Liver (tissue), 3 donors: ENCODE measurements at regions not wholly inside any gene's neighbourhood (a gene's known extent, or its start where the extent isn't known, plus 50 kb on each side); places are given as distances from the start of the nearest gene placed in this dataset.

Experiments used
- FOXA1 ChIP-seq: IDR thresholded peaks from 2 replicates; pipeline ENCODE4 v1.6.1; 2016; ENCODE audit warnings: antibody characterized with exemption
- GABPA ChIP-seq, 2 donors: IDR thresholded peaks in 1 of 2; conservative IDR thresholded peaks in 1 of 2; 2 replicates each; pipeline ENCODE4 v1.6.1; 2016; ENCODE audit warnings: antibody characterized with exemption in 2 of 2, mild to moderate bottlenecking in 1 of 2, moderate library complexity in 1 of 2
- JUND ChIP-seq, 2 donors: IDR thresholded peaks; 2 replicates each; pipeline ENCODE4 v1.6.1; 2016; ENCODE audit warnings: antibody characterized with exemption in 2 of 2
- RAD21 ChIP-seq, 2 donors: IDR thresholded peaks; 2 replicates each; pipeline ENCODE4 v1.6.1; 2016; ENCODE audit warnings: antibody characterized with exemption in 2 of 2, mild to moderate bottlenecking in 2 of 2
- RXRA ChIP-seq, 2 donors: IDR thresholded peaks; 2 replicates each; pipeline ENCODE4 v1.6.1; 2017 to 2018; ENCODE audit warnings: antibody characterized with exemption in 2 of 2, mild to moderate bottlenecking in 1 of 2
- TAF1 ChIP-seq: conservative IDR thresholded peaks from 2 replicates; pipeline ENCODE4 v1.6.1; 2016; ENCODE audit warnings: antibody characterized with exemption, mild to moderate bottlenecking
- YY1 ChIP-seq: IDR thresholded peaks from 2 replicates; pipeline ENCODE4 v1.6.1; 2016; ENCODE audit warnings: antibody characterized with exemption, mild to moderate bottlenecking
- TF ChIP-seq, protein P1 (sequence below): fragments of 150-350 bp; IDR thresholded peaks from 2 replicates; pipeline ENCODE4 v1.5.1; 2017; ENCODE audit warnings: improper control_type of control experiment, low read depth, low read length; ENCODE audit not compliant: missing input control
- TF ChIP-seq, protein P2 (sequence below): IDR thresholded peaks from 2 replicates; pipeline ENCODE4 v1.6.1; 2016; ENCODE audit warnings: antibody characterized with exemption
- TF ChIP-seq, protein P3 (sequence below): IDR thresholded peaks from 2 replicates; pipeline ENCODE4 v1.6.1; 2016; ENCODE audit warnings: antibody characterized with exemption, mild to moderate bottlenecking
- donor health status: healthy.
- donor health status: healthy.

DNA sequence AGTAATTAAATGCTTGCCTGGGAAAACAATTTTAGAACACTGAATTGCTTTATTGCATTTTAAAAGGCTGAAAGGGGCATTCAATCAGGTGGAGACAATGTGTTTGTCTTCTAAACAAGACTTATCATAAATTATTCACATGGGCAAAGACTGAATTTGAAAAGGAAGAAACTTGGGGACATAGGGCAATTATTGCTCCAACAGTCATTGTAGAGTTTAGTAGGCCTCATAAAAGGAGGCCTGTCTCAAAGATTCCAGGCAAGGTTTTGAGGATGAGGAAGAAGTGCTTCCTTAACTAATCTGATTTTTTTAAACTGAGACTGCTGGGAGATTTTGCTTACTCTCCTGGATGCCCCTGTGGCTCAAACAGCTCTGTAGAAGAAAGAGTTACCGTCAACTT, 174.4 kb upstream of the RPS6KA3 start:
- TF ChIP-seq, protein P1, sequence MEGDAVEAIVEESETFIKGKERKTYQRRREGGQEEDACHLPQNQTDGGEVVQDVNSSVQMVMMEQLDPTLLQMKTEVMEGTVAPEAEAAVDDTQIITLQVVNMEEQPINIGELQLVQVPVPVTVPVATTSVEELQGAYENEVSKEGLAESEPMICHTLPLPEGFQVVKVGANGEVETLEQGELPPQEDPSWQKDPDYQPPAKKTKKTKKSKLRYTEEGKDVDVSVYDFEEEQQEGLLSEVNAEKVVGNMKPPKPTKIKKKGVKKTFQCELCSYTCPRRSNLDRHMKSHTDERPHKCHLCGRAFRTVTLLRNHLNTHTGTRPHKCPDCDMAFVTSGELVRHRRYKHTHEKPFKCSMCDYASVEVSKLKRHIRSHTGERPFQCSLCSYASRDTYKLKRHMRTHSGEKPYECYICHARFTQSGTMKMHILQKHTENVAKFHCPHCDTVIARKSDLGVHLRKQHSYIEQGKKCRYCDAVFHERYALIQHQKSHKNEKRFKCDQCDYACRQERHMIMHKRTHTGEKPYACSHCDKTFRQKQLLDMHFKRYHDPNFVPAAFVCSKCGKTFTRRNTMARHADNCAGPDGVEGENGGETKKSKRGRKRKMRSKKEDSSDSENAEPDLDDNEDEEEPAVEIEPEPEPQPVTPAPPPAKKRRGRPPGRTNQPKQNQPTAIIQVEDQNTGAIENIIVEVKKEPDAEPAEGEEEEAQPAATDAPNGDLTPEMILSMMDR, result no peak
- no peak for TF ChIP-seq GABPA (IDR thresholded peaks at IDR 0.05 in 1 of 2, conservative IDR thresholded peaks at IDR 0.05 in 1 of 2)
- no peak for TF ChIP-seq TAF1
- TF ChIP-seq RAD21 (IDR thresholded peaks at IDR 0.05), result no peak
- TF ChIP-seq RXRA (IDR thresholded peaks at IDR 0.05), result no peak
- no peak for TF ChIP-seq FOXA1
- no peak for TF ChIP-seq JUND (IDR thresholded peaks at IDR 0.05)
- no peak for TF ChIP-seq YY1
- TF ChIP-seq, protein P2, sequence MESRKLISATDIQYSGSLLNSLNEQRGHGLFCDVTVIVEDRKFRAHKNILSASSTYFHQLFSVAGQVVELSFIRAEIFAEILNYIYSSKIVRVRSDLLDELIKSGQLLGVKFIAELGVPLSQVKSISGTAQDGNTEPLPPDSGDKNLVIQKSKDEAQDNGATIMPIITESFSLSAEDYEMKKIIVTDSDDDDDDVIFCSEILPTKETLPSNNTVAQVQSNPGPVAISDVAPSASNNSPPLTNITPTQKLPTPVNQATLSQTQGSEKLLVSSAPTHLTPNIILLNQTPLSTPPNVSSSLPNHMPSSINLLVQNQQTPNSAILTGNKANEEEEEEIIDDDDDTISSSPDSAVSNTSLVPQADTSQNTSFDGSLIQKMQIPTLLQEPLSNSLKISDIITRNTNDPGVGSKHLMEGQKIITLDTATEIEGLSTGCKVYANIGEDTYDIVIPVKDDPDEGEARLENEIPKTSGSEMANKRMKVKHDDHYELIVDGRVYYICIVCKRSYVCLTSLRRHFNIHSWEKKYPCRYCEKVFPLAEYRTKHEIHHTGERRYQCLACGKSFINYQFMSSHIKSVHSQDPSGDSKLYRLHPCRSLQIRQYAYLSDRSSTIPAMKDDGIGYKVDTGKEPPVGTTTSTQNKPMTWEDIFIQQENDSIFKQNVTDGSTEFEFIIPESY, result no peak
- TF ChIP-seq, protein P3, sequence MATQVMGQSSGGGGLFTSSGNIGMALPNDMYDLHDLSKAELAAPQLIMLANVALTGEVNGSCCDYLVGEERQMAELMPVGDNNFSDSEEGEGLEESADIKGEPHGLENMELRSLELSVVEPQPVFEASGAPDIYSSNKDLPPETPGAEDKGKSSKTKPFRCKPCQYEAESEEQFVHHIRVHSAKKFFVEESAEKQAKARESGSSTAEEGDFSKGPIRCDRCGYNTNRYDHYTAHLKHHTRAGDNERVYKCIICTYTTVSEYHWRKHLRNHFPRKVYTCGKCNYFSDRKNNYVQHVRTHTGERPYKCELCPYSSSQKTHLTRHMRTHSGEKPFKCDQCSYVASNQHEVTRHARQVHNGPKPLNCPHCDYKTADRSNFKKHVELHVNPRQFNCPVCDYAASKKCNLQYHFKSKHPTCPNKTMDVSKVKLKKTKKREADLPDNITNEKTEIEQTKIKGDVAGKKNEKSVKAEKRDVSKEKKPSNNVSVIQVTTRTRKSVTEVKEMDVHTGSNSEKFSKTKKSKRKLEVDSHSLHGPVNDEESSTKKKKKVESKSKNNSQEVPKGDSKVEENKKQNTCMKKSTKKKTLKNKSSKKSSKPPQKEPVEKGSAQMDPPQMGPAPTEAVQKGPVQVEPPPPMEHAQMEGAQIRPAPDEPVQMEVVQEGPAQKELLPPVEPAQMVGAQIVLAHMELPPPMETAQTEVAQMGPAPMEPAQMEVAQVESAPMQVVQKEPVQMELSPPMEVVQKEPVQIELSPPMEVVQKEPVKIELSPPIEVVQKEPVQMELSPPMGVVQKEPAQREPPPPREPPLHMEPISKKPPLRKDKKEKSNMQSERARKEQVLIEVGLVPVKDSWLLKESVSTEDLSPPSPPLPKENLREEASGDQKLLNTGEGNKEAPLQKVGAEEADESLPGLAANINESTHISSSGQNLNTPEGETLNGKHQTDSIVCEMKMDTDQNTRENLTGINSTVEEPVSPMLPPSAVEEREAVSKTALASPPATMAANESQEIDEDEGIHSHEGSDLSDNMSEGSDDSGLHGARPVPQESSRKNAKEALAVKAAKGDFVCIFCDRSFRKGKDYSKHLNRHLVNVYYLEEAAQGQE, result no peak
